AG09309 (cell line): ENCODE measurements at regions not wholly inside any gene's neighbourhood (a gene's known extent, or its start where the extent isn't known, plus 50 kb on each side); places are given as distances from the start of the nearest gene placed in this dataset.

Experiments
- DNase-seq: peaks from one replicate; pipeline ENCODE4 v3.0.0-alpha.2; 2010; ENCODE audit warnings: low read depth
- H3K4me3 ChIP-seq: 2 replicates; pipeline ENCODE4 v1.5.1; 2011; ENCODE audit warnings: mild to moderate bottlenecking, low read depth, low read length, moderate library complexity; ENCODE audit not compliant: control insufficient read depth
- CTCF ChIP-seq: IDR thresholded peaks from 2 replicates; pipeline ENCODE4 v1.5.1; 2011; ENCODE audit warnings: mild to moderate bottlenecking, low read depth, low read length, inconsistent platforms; ENCODE audit not compliant: insufficient read depth, control insufficient read depth; ENCODE audit errors: missing control alignments

- DNase-seq, result no peak
- no peak for TF ChIP-seq CTCF
- no peak overlapping the region for H3K4me3 ChIP-seq
Measured at GRCh38 chr2:103817746-103818145, 1036.2 kb upstream of the POU3F3 start.

- no peak for TF ChIP-seq CTCF
- H3K4me3 ChIP-seq, result no peak overlapping the region
- DNase-seq, result no peak
Measured at GRCh38 chr2:103818176-103818575, 1035.7 kb upstream of the POU3F3 start.

DNA sequence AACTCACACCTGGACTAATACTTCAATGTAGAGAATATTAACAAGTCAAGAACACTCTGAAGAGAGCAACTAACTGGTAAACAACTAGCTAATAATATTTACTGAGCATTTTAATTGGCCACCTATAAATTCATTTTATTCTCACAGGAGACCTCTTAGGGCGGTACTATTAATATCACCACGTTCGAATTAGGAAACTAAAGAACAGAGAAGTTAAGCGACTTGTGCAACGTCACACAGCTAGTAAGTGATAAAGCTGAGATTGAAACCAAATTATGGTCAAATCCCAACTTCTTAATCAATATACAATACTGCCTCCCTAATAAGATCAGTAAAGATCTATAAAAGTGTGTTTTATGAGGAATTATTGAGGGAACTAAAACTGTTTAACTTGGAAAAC lies 1034.3 kb upstream of the POU3F3 start:
- H3K4me3 ChIP-seq, result no peak overlapping the region
- no peak for TF ChIP-seq CTCF

GRCh38 chr2:103823847-103824246 lies 1030.1 kb upstream of the POU3F3 start:
- no peak overlapping the region for H3K4me3 ChIP-seq
- DNase-seq, result no peak
- TF ChIP-seq CTCF, result no peak

More for the DNA sequence above, 1034.3 kb upstream of the POU3F3 start:
- no peak for DNase-seq

GRCh38 chr2:103847276-103847675 lies 1006.6 kb upstream of the POU3F3 start:
- TF ChIP-seq CTCF, result no peak
- no peak overlapping the region for H3K4me3 ChIP-seq
- DNase-seq, result no peak

- DNase-seq, result no peak
- TF ChIP-seq CTCF, result no peak
- H3K4me3 ChIP-seq, result no peak overlapping the region
Measured at GRCh38 chr2:103859238-103859637, 994.7 kb upstream of the POU3F3 start.

- no peak for DNase-seq
- H3K4me3 ChIP-seq, result no peak overlapping the region
- no peak for TF ChIP-seq CTCF
Measured at GRCh38 chr2:103860016-103860415, 993.9 kb upstream of the POU3F3 start.
